ENCODE measurements at regions not wholly inside any gene's neighbourhood (a gene's known extent, or its start where the extent isn't known, plus 50 kb on each side); places are given as distances from the start of the nearest gene placed in this dataset.

- DNase-seq = no peak
Observed at GRCh38 chr21:40990366-40990765, 143.4 kb upstream of the DSCAM start.

DNA sequence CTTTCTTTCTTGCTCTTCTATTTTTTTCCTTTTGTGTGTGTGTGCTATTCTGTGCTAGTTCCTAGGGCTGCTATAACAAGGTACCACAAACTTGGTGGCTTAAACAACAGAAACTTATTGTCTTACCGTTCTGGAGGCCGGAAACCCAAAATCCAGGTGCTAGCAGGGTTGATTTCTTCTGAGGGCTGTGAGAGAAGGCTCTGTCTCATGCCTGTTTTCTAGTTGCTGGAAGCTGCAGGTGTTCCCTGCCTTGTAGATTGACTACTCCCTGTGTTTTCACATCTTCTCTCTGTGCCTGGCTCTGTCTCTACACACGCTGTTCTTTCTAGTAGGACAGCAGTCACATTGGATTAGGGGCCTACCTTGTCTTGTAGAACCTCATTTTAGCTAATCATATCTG is 150.9 kb upstream of the DSCAM start:
- no peak for DNase-seq

DNA sequence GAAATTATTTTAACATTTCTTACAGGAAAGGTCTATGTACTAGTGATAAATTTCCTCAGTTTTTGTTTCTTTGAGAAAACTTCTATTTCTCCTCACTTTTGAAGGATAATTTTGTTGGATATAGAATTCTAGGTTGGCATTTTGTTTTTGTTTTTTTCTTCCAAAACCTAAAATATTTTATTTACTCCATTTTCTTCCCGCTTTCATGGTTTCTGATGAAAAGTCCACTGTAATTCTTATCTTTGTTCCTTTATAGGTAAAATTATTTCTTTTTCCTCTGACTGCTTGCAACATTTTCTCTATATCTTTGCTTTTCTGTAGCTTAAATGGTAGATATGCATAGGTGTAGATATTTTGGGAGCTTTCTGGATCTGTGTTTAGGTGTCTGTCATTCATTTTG is 153.9 kb upstream of the DSCAM start:
- DNase-seq = no peak

GRCh38 chr21:41006636-41007035 is 159.7 kb upstream of the DSCAM start:
- DNase-seq = no peak

GRCh38 chr21:41008351-41008750 is 159.6 kb upstream of the BACE2 start:
- DNase-seq = no peak

DNA sequence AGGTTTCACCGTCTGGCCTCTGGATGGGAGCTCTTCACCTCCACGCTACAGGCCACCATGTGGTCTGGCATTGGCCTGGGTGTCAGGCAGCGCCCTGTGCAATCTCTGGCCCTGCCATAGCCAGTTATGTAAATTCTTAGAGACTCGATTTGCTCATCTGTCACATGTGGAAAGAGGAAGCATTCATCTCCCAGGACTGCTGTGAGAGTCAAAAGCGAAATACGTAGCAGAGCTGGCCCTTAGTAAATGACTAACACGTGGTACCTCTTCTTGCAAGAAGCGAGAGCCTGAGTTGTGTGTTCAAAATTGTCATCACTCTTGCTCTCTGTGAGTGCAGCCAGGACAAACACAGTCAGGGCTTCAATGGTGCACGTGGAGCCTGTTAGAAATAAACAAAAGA is 159.0 kb upstream of the BACE2 start:
- no peak for DNase-seq

- DNase-seq = no peak
Observed at GRCh38 chr21:41009398-41010100, 158.4 kb upstream of the BACE2 start.

- DNase-seq = no peak
Observed at GRCh38 chr21:41010101-41010435, 157.9 kb upstream of the BACE2 start.

GRCh38 chr21:41011098-41011731 is 156.7 kb upstream of the BACE2 start:
- DNase-seq = no peak

DNA sequence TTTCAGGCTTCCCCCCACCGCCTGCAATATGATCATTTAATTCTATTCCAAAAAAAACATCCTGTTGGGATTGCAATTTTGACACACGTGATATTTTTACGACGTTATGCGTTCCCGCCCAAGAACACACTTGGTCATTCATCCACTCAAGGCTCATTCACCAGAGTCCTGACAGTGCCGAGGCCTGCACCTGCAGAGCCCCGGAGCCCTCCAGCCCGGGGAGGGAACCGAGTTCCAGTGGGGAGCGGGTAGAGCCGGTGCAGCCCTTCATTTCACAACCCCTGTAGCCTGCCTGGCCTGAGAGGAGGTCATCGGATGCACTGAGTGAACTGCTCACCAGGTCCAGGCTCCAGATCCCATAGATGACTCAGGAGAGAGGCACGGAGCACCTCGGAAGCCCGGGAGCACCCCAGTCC is 156.0 kb upstream of the BACE2 start:
- no peak for DNase-seq

DNA sequence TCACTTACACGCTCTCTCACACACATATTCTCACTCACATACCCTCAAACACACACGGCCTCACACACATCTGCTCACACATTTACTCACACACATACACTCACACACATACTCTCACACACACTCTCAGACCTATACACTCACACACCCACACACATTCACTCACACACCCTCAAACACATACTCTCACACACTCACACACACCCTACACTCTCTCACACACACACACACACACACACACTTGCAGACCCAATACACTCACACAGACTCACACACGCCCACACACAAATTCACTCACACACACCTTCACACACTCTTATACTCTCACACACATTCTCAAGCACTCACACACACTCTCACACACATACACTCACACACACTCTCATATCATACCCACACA is 155.5 kb upstream of the BACE2 start:
- DNase-seq = no peak

- no peak for DNase-seq
Observed at GRCh38 chr21:41016472-41016871, 151.5 kb upstream of the BACE2 start.

DNA sequence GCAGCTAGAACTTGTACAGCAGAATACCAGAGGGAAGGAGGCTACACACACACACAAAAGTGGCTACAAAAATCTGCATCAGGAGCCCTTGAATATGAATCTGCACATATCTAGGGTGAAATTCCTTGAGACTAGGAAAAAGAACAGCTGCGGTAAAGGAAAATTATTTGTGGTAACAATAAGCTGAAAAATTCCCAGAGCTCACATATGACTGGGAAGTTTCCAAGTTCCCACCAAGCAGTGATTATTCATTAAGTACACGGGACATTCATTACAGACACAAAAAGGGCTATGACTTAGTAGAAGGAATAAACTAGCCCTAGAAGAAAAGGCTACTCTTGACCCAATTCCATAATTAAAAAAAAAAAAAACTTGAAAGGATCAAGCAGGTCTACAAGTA is 149.5 kb upstream of the BACE2 start:
- DNase-seq = no peak

- DNase-seq = no peak
Observed at GRCh38 chr21:41023936-41024335, 144.0 kb upstream of the BACE2 start.

DNA sequence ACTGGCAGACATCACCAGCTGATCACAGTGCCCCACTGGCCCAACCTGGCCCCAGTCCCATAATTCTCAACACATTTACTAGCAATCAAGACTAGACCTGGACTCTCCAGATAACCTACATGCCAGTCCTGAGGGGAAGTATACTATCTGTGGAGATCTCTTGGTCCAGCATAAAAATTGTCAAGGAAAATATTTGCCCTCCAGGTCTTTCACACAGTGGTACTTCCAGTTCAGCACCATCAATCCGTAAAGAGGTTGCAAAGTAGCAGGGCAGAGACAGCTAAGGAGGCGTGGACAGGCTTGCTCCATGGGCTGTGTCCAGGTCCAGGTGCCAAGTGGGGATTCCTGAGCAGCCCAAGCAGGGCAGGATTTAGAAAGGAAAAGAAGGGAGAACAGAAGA is 143.6 kb upstream of the BACE2 start:
- DNase-seq = no peak

DNA sequence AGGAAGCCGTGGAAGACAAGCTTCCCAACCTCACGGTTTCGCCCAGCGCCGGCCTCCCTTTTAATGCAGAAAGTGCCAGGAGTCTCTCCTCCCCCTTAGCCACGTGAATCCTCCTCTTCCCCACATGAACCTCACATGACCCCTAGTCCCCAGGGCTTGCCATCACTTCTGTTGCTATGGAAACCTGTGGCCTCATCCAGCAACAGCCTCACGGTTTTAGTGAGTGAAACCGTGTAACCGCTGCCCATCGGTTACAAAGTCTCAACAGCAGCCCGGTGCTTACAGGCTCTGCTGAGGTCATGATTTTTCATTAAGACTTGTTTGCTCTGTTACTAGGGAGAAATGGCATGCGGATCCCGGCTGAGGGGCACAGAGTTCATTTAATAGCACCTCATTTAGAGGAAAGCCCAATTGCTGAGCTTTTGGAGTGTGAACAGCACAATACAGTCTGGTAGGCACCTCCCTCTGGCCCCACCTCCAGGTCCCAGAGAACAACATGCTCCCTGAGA is 143.2 kb upstream of the BACE2 start:
- DNase-seq = no peak

DNA sequence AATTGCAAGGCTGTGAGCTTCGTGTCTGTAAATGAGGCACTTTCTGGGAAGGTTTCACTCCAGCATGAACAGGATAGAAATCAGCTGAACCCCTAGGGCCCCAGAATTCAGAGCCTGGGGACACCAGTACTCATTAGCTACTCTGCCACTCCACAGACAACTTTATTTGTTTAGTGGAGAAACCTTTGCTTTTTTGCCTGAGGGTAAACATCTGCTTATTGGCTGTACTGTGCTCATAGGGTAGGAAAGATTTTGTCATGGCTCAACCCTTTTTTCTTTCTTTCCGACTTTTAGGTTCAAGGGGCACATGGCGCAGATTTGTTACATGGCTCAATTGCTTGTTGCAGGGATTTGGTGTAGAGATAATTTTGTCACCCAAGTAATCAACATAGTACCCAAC is 138.4 kb upstream of the BACE2 start:
- no peak for DNase-seq

DNA sequence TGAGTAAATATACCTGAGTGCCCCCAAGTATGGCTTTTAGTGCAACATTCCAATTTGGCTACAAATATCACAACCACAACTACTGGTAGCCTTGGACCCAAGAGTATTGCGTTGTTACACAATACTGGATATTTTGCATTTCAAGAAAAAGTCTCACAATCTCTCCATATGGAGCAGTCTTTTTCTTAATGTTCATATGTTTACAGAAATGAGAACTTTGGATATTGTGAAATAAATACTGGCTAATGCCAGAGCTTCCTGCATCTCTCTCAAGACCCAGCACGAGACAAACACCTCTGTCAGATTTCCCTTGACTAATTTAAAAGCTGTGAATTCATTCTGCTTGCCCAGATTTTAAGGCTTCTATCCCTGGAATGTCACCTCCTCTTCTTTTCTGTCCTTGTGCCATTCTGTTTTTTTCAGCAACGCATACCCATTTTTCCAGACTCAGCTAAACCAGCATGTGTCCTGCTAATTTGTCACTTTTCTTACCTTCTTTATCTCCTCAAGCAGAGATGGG is 136.2 kb upstream of the BACE2 start:
- DNase-seq = no peak

DNA sequence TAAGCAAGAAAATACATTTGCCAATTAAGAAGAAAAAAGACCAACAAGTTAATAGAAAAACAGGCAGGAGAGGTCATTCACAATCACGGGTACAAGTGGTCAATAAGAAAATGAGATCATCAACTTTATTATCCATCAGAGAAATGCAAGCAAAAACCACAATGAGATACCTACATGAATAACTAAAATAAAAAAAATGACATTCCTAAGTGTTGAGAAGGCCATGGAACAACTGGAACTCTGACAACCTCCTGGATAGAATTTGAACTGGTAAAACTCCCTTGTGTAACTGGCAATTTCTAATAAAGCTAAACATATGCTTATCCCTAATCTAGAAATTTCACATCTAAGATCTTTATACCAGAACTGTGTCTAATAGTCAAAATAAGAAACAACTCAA is 135.4 kb upstream of the BACE2 start:
- DNase-seq = no peak

DNA sequence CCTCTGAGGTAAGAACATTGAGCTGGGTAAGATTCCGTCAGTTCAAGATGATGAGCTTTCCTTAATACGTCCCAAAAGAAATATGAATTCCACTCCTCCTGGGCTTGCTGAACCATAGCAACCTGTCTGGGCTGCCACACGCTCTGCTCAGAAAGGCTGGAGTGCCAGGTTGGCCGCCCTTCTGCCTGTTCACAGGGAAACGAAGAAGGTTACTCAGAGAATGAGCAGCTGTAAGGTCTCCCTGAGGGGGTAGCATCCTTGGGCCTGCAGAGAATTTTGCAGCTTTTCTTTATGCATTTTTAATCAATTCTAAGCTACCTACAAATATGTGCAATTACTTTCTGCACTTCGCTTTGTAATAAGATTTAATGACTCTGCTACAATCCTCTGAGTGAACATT is 130.7 kb upstream of the BACE2 start:
- no peak for DNase-seq

- no peak for DNase-seq
Observed at GRCh38 chr21:41037936-41038335, 130.0 kb upstream of the BACE2 start.

- no peak for DNase-seq
Observed at GRCh38 chr21:41043014-41043413, 124.9 kb upstream of the BACE2 start.

DNA sequence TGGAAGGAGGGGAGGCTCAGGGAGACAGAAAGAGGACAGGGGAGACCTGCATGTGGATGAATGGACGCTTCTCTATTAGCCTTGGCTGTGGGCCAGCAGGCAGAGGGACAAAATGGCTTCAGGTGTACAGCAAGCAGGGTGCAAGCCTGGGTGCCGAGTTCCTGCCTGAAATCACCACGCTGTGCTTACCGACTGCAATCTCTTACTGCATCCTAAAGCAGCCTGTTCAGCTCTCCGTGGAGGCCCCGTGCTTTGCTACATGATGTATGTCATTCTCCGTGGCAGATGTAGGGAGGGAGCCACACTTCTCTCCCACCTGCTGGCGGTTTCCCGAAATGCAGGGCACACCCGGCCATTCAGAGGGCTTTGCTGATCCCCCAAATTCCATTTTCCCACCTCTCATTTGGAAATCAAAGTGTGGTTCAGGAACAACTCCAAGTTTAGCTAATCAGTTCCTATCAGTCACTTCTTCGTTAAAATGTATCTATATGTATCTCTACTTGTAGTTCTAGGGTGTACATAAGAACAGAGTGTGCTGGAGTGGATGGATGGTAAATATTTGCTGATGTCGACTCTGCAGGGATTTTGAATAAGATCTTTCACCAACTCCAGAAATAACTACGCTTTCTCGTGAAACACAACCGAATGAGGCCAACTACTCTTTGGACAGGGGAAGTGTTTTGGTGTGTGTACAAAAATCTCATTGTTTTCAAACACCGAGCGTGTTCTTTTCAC is 122.3 kb upstream of the BACE2 start:
- DNase-seq = no peak

GRCh38 chr21:41048145-41048544 is 119.8 kb upstream of the BACE2 start:
- no peak for DNase-seq

Data from activated CD4-positive, alpha-beta T cell treated with anti-CD3 and anti-CD28 coated beads for 1 hour (primary cell).